AG04449 (cell line): ENCODE measurements at regions not wholly inside any gene's neighbourhood (a gene's known extent, or its start where the extent isn't known, plus 50 kb on each side); places are given as distances from the start of the nearest gene placed in this dataset.

Experiments used
- CTCF ChIA-PET: fragments of 350-600 bp; formaldehyde crosslinking; extraction: SDS; loops from one replicate; lab custom pipeline; 2021; ENCODE audit warnings: antibody characterized with exemption; lab: Yijun Ruan, JAX
- POLR2A ChIA-PET: fragments of 400-600, 350-600 bp; formaldehyde crosslinking; extraction: SDS; loops from one replicate; lab custom pipeline; 2020; ENCODE audit warnings: antibody characterized with exemption, inconsistent platforms; lab: Yijun Ruan, JAX
- DNase-seq: peaks from one replicate; pipeline ENCODE4 v3.0.0-alpha.2; 2010; ENCODE audit warnings: low read depth, low spot score
- H3K4me3 ChIP-seq: 2 replicates; pipeline ENCODE4 v1.5.1; 2011; ENCODE audit warnings: low read depth, mild to moderate bottlenecking, control low read depth, low read length
- TF ChIP-seq, protein P1 (sequence below): IDR thresholded peaks from one replicate; pipeline ENCODE4 v1.5.1; 2011; ENCODE audit warnings: mild to moderate bottlenecking, moderate library complexity, low read length, control low read depth, inconsistent platforms; ENCODE audit not compliant: insufficient read depth; ENCODE audit errors: missing control alignments

DNA sequence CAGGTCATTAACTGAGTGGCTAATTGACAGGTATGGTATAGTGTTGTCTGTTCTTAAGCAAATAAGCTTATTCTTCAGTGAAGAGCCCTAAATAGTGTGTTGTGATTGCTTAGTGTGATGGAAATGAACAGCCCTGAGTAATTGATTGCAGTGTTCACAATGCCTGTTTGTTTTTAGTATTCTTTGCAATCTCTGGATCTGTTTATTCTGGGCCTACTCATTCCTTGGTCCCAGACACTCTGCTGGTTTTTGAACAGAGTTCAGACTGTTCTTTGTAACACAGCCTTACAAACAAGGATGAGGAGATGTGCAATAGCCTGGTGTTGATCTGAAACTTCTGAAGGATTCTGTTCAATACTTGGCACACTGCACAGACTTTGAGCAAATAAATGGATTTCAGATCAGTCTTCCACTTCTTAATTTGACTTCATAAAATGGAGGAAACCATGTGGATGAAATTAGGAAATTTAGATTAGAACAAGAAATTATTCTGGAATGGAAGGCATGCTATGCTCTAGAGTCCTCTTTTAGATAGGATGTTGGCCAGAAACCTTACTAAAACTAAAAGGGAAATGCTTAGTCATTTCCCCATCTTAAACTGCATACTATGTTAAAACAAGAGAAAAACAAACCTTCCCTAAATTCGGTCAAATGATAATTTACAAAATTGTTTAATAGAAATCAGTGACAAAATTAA lies 444.2 kb upstream of the SEMA3D start:
- ChIA-PET CTCF (no interaction called here), POLR2A (no interaction called here)
- TF ChIP-seq, protein P1, sequence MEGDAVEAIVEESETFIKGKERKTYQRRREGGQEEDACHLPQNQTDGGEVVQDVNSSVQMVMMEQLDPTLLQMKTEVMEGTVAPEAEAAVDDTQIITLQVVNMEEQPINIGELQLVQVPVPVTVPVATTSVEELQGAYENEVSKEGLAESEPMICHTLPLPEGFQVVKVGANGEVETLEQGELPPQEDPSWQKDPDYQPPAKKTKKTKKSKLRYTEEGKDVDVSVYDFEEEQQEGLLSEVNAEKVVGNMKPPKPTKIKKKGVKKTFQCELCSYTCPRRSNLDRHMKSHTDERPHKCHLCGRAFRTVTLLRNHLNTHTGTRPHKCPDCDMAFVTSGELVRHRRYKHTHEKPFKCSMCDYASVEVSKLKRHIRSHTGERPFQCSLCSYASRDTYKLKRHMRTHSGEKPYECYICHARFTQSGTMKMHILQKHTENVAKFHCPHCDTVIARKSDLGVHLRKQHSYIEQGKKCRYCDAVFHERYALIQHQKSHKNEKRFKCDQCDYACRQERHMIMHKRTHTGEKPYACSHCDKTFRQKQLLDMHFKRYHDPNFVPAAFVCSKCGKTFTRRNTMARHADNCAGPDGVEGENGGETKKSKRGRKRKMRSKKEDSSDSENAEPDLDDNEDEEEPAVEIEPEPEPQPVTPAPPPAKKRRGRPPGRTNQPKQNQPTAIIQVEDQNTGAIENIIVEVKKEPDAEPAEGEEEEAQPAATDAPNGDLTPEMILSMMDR, result no peak
- no peak overlapping the region for H3K4me3 ChIP-seq
- no peak for DNase-seq

DNA sequence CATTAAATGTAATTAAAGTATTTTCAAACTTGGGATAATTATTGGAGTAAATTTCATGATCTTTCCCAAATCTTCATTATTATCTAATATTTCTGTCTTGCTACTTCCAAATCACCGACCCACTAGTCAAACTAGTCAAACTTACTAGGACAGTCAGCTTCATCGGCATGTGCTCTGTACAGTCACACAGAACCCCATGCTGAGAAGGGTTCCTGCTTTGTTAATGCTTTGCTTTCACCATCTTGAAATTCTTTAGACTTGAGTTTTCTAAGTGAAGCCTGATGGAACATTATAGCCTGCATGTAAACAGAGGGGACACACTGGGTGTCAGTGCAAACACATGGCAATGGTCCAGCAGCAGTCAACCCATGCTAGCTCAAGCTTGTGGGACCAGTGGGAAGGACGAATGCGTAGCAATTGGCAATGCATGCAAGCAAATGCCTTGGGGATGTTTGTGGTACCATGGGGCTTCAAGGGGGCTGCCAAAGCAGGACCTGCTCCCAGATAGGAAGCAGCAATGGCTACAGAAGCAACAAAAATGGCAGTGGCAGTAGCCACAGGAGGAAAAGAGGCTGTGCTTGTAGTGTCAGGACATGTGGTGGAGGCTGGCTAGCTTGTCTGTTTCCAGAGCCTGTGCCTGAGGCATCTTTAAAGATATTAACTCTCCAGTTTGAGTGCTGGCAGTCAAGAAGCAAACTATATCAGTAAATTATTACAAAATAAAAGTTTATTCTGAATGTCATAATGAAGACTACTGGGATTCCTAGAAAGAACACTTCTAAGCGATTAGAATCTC lies 441.1 kb upstream of the SEMA3D start:
- TF ChIP-seq, protein P1, result no peak
- no peak overlapping the region for H3K4me3 ChIP-seq
- CTCF ChIA-PET, result no interaction called here
- POLR2A ChIA-PET, result no interaction called here
- no peak for DNase-seq

- TF ChIP-seq, protein P1, result no peak
- no peak overlapping the region for H3K4me3 ChIP-seq
- CTCF ChIA-PET, result no interaction called here
- no peak for DNase-seq
- POLR2A ChIA-PET, result no interaction called here
Measured at GRCh38 chr7:85622059-85622458, 435.2 kb upstream of the SEMA3D start.

DNA sequence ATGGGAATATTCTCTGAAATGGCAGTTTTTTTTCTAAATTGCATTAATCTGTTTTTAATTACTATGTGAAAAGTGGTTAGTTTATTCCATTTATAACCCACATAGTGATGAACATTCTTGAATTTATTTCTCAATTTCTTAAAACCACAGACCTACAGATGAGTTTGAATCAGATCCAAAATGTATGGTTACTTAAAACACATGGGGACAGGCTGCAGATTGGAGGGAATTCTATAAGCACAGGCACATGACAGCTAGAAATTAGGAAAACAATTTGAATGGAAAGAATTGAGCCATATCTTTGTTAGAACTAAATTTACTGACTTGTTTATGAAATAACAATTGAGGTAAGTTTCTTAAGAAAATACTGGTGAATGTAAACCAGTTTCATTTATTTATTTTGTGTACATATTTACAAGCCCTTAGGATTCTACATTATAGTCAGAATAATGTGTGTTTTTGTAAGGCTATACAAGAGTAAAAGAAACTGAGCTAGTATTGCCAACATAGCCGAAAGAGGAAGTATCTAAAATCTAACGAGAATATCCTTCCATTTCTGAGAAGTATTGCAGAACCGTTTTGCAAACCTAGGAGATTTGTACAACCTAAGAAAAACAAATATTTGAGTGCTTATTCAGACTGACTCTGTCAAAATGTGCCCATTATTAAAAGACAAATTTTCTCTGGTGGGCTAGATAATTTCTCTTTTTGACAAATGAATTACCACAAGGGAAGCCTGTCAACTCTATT lies 434.3 kb upstream of the SEMA3D start:
- TF ChIP-seq, protein P1, result no peak
- no peak for DNase-seq
- CTCF ChIA-PET, result no interaction called here
- POLR2A ChIA-PET, result no interaction called here
- no peak overlapping the region for H3K4me3 ChIP-seq

GRCh38 chr7:85619236-85619635 lies 432.4 kb upstream of the SEMA3D start:
- DNase-seq, result no peak
- TF ChIP-seq, protein P1, result no peak
- H3K4me3 ChIP-seq, result no peak overlapping the region
- ChIA-PET POLR2A (no interaction called here), CTCF (no interaction called here)

GRCh38 chr7:85614684-85615083 lies 427.8 kb upstream of the SEMA3D start:
- TF ChIP-seq, protein P1, result no peak
- CTCF ChIA-PET, result no interaction called here
- H3K4me3 ChIP-seq, result no peak overlapping the region
- no peak for DNase-seq
- POLR2A ChIA-PET, result no interaction called here
